Right cardiac atrium (tissue), 5 donors: ENCODE measurements at regions not wholly inside any gene's neighbourhood (a gene's known extent, or its start where the extent isn't known, plus 50 kb on each side); places are given as distances from the start of the nearest gene placed in this dataset.

Experiments
- ATAC-seq, 2 donors: fragments of 200-7000 bp; cut with Tn5 transposase; one replicate each; pipeline versions ENCODE4 v1.8.0 to v1.9.1; 2020; ENCODE audit warnings: moderate library complexity in 2 of 2, mild to moderate bottlenecking in 1 of 2
- DNase-seq, 3 donors: peaks; one replicate each; pipeline ENCODE4 v3.0.0-alpha.2; 2020
- H3K27ac ChIP-seq: one replicate; pipeline ENCODE4 v1.5.1; 2013; ENCODE audit warnings: mild to moderate bottlenecking, low read length, control low read depth, moderate library complexity
- H3K27me3 ChIP-seq: one replicate; pipeline ENCODE4 v1.6.1; 2013; ENCODE audit not compliant: control insufficient read depth, insufficient read depth
- H3K4me1 ChIP-seq: one replicate; pipeline ENCODE4 v1.6.1; 2013; ENCODE audit warnings: low read length; ENCODE audit not compliant: control insufficient read depth, insufficient read depth
- H3K4me3 ChIP-seq: one replicate; pipeline ENCODE4 v1.5.1; 2013; ENCODE audit warnings: low read length, control low read depth
- H3K9me3 ChIP-seq: one replicate; pipeline ENCODE4 v1.6.1; 2013; ENCODE audit warnings: low read length; ENCODE audit not compliant: control insufficient read depth
- WGBS: extraction: QIAGEN DNeasy Blood & Tissue Kit; methylation state at CpG from one replicate; pipeline ENCODE4 v1.1.7; 2013; 5-methylcytosine and 5-hydroxymethylcytosine counted together
- intact Hi-C, 4 donors: fragments of 100-400 bp; cut with DNase I; formaldehyde crosslinking; loops; one replicate each; pipeline versions ENCODE4 v1.11.0 to v1.14.0; 2022 to 2023
- donor health status: healthy with polysubstance abuse.
- donor health status: DM: no; HTN: yes; CAD: no.
- donor health status: DM: no; HTN: no; CAD: no.
- donor health status: DM: no; HTN: yes; CAD: no; lungs with severe emphysema.
- donor health status: DM: yes; HTN: yes; CAD: no.

DNA sequence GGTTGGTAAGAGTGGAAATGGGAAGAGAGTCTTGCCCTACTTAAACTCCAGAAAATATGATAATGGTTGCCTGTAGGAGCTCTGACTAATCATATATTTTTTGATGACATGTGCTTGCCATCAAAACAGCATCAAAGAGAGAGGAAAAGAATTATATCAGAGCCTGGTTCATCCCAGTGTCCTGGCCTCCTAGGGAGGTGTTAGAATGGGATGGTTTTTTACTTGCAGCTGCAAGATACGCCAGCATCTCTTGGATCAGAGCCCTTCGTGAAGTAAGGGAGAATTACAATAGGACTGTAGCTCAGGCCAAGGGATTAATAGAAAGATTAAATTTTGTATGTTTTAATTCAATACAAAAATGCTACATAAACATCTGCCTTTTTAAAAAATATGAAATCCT, 177.6 kb upstream of the HDAC9 start:
- H3K4me3 ChIP-seq: no peak overlapping the region
- intact Hi-C loops: no loop called here
- no peak overlapping the region for H3K27ac ChIP-seq
- DNase-seq (no peak), ATAC-seq (no peak)
- H3K4me1 ChIP-seq: no peaks in the 10 kb centered on the region
- no peaks in the 10 kb centered on the region for H3K9me3 ChIP-seq
- H3K27me3 ChIP-seq: no peaks in the 10 kb centered on the region
- WGBS: 72% methylated on average over 2 of the region's 2 CpGs

DNA sequence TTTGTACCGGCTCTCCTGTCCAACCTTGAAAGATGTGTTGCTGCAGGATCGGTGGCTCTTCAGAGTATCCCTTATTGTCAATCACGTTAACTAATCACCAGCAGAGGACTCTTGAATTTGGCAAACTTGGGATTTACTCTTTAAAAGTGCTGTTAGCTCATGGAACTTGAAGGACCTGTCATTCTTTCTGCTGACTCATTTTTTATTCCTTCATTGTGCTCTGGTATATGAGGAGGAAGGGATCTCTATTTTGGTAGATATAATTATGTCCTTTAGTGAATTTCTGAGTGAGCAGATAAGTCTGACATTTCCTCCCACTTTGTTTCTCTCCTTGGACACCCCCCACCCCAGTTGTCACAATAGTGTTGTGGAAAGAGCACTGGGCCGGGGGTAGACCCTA, 175.1 kb upstream of the HDAC9 start:
- H3K9me3 ChIP-seq: no peaks in the 10 kb centered on the region
- no peak overlapping the region for H3K4me3 ChIP-seq
- no peaks in the 10 kb centered on the region for H3K27me3 ChIP-seq
- ATAC-seq (no peak), DNase-seq (no peak)
- no peaks in the 10 kb centered on the region for H3K4me1 ChIP-seq
- no peak overlapping the region for H3K27ac ChIP-seq
- WGBS: 77% methylated on average over 4 of the region's 4 CpGs
- intact Hi-C loops: no loop called here

DNA sequence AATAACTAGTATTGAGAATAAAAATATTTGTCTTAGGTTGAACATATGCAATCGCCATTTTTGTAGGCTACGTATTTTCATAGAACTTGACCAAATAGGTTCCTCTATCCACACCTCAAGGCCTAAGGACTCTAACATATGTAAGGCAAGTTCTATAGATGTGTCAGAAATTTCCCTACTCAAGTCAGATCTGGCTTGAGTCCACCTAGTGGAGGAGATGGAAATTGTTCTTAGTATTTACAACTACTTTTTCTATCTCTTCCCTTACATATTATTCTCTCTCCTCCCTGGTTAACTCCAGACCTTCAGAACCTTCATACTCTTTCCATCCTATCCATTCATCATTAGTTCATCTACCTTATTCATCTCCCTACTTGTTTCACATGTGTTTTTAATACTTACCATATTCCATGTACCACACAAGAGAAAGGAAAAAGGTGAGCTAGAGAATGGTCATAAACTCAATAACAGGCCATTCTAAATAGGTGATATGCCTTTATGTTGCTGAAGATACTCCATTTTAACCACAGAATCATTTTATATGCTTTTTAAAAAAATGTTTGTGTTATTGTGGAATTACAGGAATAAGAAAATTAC, 174.5 kb upstream of the HDAC9 start:
- intact Hi-C loops: no loop called here
- Histone ChIP-seq H3K4me3 (no peak overlapping the region), H3K27ac (no peak overlapping the region), H3K27me3 (no peaks in the 10 kb centered on the region), H3K4me1 (no peaks in the 10 kb centered on the region), H3K9me3 (no peaks in the 10 kb centered on the region)
- DNase-seq (no peak), ATAC-seq (no peak)
- WGBS: 81% methylated on average over 2 of the region's 2 CpGs

DNA sequence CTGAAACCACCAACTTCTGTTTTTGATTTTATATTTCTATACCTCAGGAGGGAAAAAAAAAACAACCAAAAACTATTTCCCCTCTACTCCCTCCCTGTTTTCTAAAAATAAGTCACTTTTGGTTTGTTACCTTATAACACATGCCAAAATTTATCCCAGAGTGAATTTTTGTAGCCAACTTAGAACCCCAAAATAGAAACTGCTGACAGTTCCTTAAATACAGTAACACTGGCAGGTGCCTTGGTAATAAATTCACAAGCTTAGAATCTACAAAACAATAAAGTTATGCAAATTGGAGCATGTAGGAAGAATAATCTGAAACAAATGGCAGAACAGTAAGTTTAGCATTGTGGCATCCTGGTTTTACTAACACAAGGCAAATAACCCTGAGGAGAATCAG, 165.0 kb upstream of the HDAC9 start:
- Histone ChIP-seq H3K9me3 (no peaks in the 10 kb centered on the region), H3K27ac (no peak overlapping the region), H3K4me3 (no peak overlapping the region), H3K27me3 (no peaks in the 10 kb centered on the region), H3K4me1 (no peaks in the 10 kb centered on the region)
- intact Hi-C loops: no loop called here
- DNase-seq (no peak), ATAC-seq (no peak)

DNA sequence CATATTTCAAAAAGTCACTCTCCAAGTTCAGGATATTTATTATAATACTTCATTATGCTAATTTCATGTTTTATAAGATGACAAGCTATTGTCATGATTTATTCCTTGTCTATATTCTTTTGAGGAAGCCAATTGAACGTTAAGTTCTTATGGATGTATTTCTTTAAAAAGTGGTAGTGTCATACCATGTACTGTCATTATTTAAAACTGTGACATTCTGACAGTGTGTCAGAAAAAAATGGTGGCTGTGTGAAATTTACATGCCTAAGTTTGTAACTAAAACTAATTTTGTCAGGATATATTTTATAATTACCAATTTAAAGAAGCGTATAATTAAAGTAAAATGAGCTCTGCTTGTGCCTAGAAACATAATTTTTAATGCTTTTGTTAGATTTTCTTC, 158.9 kb upstream of the HDAC9 start:
- Histone ChIP-seq H3K27ac (no peak overlapping the region), H3K4me1 (no peaks in the 10 kb centered on the region), H3K9me3 (no peaks in the 10 kb centered on the region), H3K4me3 (no peak overlapping the region), H3K27me3 (no peaks in the 10 kb centered on the region)
- DNase-seq (no peak), ATAC-seq (no peak)
- intact Hi-C loops: no loop called here
- WGBS: 74% methylated on average over 2 of the region's 2 CpGs

DNA sequence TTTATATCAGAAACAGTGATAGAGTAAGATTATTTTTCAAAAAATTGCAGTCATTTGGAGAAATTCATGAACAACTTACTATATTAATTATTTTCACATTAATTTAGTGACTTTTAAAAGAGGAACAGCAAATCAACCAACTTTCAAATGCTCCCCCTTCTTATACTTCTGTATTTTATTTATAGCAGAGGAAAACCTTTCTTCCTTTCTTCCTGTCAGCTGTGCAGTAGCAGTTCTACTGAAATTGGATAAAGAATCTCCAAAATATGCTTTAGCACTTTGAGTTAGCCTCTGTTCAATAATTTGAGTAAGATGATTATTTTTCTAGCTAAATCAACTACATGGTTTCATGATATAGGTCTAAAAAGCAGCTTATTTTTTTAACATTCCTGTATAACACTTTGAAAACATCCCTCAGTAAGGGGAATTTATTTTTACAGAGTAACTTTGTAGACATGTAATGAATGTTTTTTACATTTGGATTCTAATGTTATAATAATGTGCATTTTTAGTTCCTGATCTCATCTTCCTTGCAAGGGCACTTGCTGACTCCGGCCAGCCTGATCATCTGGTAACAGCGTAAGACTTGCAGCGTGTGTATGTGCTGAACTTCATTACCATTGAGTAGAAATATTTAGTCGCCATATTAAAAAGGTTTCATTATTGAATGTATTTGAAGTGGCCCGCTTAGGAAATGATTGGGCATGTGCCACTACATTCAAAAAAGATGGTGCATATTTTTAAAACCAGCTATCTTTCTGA, 158.3 kb upstream of the HDAC9 start:
- ATAC-seq: no peak
- Histone ChIP-seq H3K27me3 (no peaks in the 10 kb centered on the region), H3K4me1 (no peaks in the 10 kb centered on the region), H3K9me3 (no peaks in the 10 kb centered on the region), H3K27ac (no peak overlapping the region), H3K4me3 (no peak overlapping the region)
- 66% methylated on average over 5 of the region's 5 CpGs for WGBS
- DNase-seq: peak in 1 of 3 donors; percentile 20
- intact Hi-C loops: no loop called here

DNA sequence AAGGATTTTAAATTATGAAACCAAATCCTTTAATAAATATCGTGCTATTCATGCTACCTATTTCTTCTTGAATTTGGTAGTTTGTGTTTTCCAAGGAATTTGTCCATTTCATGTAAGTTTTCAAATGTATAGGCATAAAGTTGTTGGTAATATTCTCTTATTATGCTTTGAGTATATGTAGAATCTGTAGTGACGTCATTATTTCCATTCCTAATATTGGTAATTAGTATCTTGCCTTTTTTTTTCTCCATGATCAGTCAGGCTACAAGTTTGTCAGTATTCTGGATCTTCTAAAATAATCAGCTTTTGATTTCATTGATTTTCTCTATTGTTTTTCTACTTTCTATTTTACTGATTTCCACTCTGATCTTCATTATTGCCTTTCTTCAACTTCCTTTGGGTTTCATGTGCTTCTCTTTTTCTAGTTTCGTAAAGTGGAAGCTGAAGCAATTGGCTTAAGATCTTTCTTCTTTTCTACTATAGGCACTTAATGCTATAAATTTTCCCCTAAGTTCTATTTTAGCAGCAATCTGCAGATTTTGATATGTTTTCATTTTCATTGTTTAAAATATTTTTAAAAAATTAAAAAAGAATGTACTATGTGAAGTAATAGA, 156.5 kb upstream of the HDAC9 start:
- 89% methylated on average over 3 of the region's 3 CpGs for WGBS
- intact Hi-C loops: no loop called here
- ATAC-seq: no peak

DNA sequence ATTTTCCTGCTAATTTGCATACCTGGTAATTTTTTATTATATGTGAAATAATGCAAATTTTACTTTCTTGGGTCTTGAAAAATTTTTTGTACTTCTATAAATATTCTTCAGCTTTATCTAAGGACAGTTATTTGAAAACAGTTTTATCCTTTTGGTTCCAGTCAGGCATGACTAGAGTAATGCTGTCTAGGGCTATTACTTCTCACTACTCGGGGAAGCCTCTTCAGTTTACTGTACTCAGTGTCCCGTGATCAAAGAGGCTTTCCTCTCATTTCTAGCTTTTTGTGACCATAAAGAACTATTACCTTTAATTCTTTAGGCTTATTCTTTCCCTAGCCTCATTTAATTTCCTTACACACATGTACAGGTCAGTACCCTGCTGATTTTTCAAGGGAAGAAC, 153.8 kb upstream of the HDAC9 start:
- intact Hi-C loops: no loop called here
- no peak overlapping the region for H3K27ac ChIP-seq
- H3K9me3 ChIP-seq: no peaks in the 10 kb centered on the region
- no peak overlapping the region for H3K4me3 ChIP-seq
- DNase-seq: no peak
- no peak for ATAC-seq
- 94% methylated on average over 2 of the region's 2 CpGs for WGBS
- H3K27me3 ChIP-seq: no peaks in the 10 kb centered on the region
- H3K4me1 ChIP-seq: no peaks in the 10 kb centered on the region

More for the DNA sequence above, 156.5 kb upstream of the HDAC9 start:
- Histone ChIP-seq H3K27me3 (no peaks in the 10 kb centered on the region), H3K27ac (no peak overlapping the region), H3K9me3 (no peaks in the 10 kb centered on the region), H3K4me3 (no peak overlapping the region), H3K4me1 (no peaks in the 10 kb centered on the region)
- DNase-seq: no peak

DNA sequence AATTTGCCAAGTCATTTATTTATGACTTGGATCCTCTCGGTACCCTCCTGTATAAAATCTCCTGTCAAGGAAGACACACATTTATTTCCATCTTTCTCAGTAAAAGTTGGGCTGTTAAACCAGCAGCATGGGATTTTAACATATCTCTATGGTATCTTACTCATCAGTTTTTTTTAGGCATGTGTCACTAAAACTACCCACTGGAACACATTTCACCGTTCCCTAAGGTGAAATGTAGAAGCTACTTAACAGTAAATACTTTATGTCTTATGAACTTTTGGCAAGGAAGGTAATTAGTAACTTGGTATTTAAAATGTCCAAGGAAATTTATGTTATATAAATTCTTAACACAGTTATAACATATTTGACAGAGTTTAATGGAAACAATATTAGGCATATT, 152.5 kb upstream of the HDAC9 start:
- Histone ChIP-seq H3K27ac (no peak overlapping the region), H3K4me1 (no peaks in the 10 kb centered on the region), H3K9me3 (no peaks in the 10 kb centered on the region), H3K27me3 (no peaks in the 10 kb centered on the region), H3K4me3 (no peak overlapping the region)
- DNase-seq (no peak), ATAC-seq (no peak)
- intact Hi-C loops: no loop called here
- WGBS: 85% methylated on average over 2 of the region's 2 CpGs

DNA sequence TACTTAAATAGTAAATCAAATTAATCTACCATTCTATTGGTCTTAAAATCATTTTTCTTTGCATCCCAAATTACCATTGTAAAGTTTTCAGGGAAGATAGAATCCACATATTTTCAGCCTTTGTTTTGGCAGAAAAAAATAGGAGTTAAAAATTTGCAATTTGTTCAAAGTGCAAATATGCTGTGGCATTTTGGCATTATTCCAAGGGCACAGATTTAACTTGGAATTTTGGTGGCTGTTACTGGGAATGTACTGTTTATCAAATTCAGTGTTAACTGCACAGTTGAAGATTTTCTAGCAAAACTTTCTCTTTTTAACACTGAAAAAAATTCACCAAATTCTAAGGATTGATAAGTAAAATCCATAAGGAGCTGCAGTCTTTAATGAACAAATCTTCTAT, 151.0 kb upstream of the HDAC9 start:
- Histone ChIP-seq H3K27me3 (no peaks in the 10 kb centered on the region), H3K27ac (no peak overlapping the region), H3K4me1 (no peaks in the 10 kb centered on the region), H3K4me3 (no peak overlapping the region), H3K9me3 (no peaks in the 10 kb centered on the region)
- DNase-seq (no peak), ATAC-seq (no peak)
- intact Hi-C loops: no loop called here

DNA sequence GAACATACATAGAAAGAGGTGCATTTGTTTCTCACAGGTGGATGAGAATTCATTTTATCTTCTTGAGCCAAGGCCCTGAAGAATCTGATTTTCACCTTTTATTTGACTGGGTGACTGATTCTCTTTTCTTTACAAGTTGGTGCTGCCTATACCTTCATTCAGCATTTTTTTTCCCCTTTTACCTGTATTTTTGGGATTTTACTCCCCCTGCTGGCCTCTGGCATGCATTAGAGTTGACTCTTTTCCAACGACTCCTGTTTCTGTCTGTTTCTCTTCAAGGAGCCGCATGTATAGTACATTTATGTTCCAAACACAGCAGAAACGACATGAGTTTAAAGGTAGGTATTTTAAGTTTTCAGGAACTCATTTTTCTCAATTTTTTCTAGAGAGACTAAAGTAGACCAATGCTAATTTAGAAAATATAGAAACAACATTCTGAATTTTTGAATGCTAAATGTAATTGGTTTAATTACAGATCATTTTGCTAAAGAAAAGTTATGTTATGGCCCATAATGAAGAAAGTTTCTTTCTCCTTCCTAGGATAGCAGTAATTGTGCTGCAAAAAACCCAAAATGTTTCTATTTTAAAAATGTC, 149.8 kb upstream of the HDAC9 start:
- H3K4me1 ChIP-seq: no peaks in the 10 kb centered on the region
- 22% methylated on average over 3 of the region's 3 CpGs for WGBS
- intact Hi-C loops: no loop called here
- ATAC-seq (no peak), DNase-seq (peak in 1 of 3 donors; percentile 40)
- no peak overlapping the region for H3K4me3 ChIP-seq
- H3K27me3 ChIP-seq: no peaks in the 10 kb centered on the region
- H3K9me3 ChIP-seq: no peaks in the 10 kb centered on the region
- H3K27ac ChIP-seq: no peak overlapping the region
